ENCODE measurements at regions not wholly inside any gene's neighbourhood (a gene's known extent, or its start where the extent isn't known, plus 50 kb on each side); places are given as distances from the start of the nearest gene placed in this dataset.

GRCh38 chr5:77937015-77937908 lies 161.1 kb upstream of the TBCA start:
- Histone ChIP-seq H2BK5ac (ENCODE audit: low read depth, low read length, poor library complexity, severe bottlenecking) (no peak overlapping the region), H3K9me1 (ENCODE audit: insufficient read depth, low read length) (no peaks in the 10 kb centered on the region), H4K20me1 (ENCODE audit: insufficient read depth, low read length) (no peaks in the 10 kb centered on the region), H3K14ac (replicated peaks; ENCODE audit: low read depth, low read length) (no peak overlapping the region), H3K4me3 (ENCODE audit: insufficient read depth, low read depth, low read length) (no peak overlapping the region), H4K5ac (ENCODE audit: low read depth, low read length) (no peak overlapping the region), H3K4ac (ENCODE audit: low read depth, low read length) (no peak overlapping the region), H3K4me2 (ENCODE audit: low read depth, low read length) (no peak overlapping the region), H3K23ac (ENCODE audit: low read depth, low read length) (no peak overlapping the region), H4K91ac (ENCODE audit: insufficient read depth, low read depth, low read length) (no peak overlapping the region), H2AFZ (replicated peaks; ENCODE audit: low read length, poor library complexity) (no peak overlapping the region), H3K9ac (ENCODE audit: low read depth, low read length) (no peak overlapping the region), H2AK9ac (replicated peaks; ENCODE audit: low read depth, low read length, poor library complexity) (no peak overlapping the region), H3K4me1 (ENCODE audit: control insufficient read depth, insufficient read depth, low read length) (no peaks in the 10 kb centered on the region), H3K18ac (ENCODE audit: low read depth, low read length) (no peak overlapping the region), H3K27me3 (ENCODE audit: control insufficient read depth, insufficient read depth, low read length) (peaks cover 21% of the 10 kb centered on the region), H3K79me1 (ENCODE audit: low read depth in 1 of 2, low read length in 2 of 2) (no peaks in the 10 kb centered on the region), H3K27ac (ENCODE audit: insufficient read depth, low read length) (no peak overlapping the region), H2AK5ac (ENCODE audit: low read depth, low read length) (no peak overlapping the region), H3K36me3 (ENCODE audit: control insufficient read depth, insufficient read depth, low read length) (no peaks in the 10 kb centered on the region), H2BK20ac (ENCODE audit: low read depth, low read length) (no peak overlapping the region), H4K8ac (ENCODE audit: low read depth in 2 of 2, low read length in 2 of 2) (no peak overlapping the region), H3K56ac (ENCODE audit: extremely low read depth, insufficient read depth, low read length) (no peak overlapping the region), H2BK120ac (ENCODE audit: low read depth, low read length) (no peak overlapping the region), H2BK15ac (ENCODE audit: low read depth, low read length) (no peak overlapping the region), H3K9me3 (ENCODE audit: control insufficient read depth, insufficient read depth, low read length) (no peaks in the 10 kb centered on the region)
- in situ Hi-C loops (cut with MboI; ENCODE audit: low sequenced_read_pairs) = no loop called here
- DNase-seq (no peak), ATAC-seq (ENCODE audit: low read depth) (no peak)
- dilution Hi-C loops (cut with HindIII; ENCODE audit: low sequenced_read_pairs, unreplicated experiment) = no loop called here
- ChIA-PET POLR2A (ENCODE audit: unreplicated experiment) (no interaction called here), CTCF (no interaction called here)
- WGBS, 2 experiments (ENCODE audit: extremely low coverage in 2 of 2, insufficient read length in 1 of 2) = no CpG with 5 or more reads among the region's 6 CpGs
- TF ChIP-seq USF2 (IDR thresholded peaks at IDR 0.05; ENCODE audit: low read depth, low read length) (no peak), MAFK (IDR thresholded peaks at IDR 0.05; ENCODE audit: low read depth, low read length) (no peak), MXI1 (IDR thresholded peaks at IDR 0.05; ENCODE audit: borderline replicate concordance, low read depth, low read length) (no peak), BHLHE40 (IDR thresholded peaks at IDR 0.05; ENCODE audit: low read depth, low read length) (no peak), RFX5 (IDR thresholded peaks at IDR 0.05; ENCODE audit: low read depth, low read length) (no peak), MAZ (IDR thresholded peaks at IDR 0.05; ENCODE audit: borderline replicate concordance, low read depth, low read length) (no peak), RAD21 (IDR thresholded peaks at IDR 0.05; ENCODE audit: low read length) (no peak), CEBPB (IDR thresholded peaks at IDR 0.05; ENCODE audit: low read depth, low read length) (no peak), RCOR1 (IDR thresholded peaks at IDR 0.05; ENCODE audit: insufficient replicate concordance, low read length) (no peak), FOS (IDR thresholded peaks at IDR 0.05; ENCODE audit: low read depth, low read length) (no peak), POLR2A (IDR thresholded peaks at IDR 0.05; ENCODE audit: low read depth, low read length) (no peak), CHD1 (IDR thresholded peaks at IDR 0.05; ENCODE audit: low read depth, low read length) (no peak), SMC3 (IDR thresholded peaks at IDR 0.05; ENCODE audit: low read depth, low read length) (no peak), NFE2L2 (IDR thresholded peaks at IDR 0.05; ENCODE audit: low read depth, low read length) (no peak)
- TF ChIP-seq, protein P1, sequence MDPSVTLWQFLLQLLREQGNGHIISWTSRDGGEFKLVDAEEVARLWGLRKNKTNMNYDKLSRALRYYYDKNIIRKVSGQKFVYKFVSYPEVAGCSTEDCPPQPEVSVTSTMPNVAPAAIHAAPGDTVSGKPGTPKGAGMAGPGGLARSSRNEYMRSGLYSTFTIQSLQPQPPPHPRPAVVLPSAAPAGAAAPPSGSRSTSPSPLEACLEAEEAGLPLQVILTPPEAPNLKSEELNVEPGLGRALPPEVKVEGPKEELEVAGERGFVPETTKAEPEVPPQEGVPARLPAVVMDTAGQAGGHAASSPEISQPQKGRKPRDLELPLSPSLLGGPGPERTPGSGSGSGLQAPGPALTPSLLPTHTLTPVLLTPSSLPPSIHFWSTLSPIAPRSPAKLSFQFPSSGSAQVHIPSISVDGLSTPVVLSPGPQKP (IDR thresholded peaks at IDR 0.05; ENCODE audit: borderline replicate concordance, low read depth, low read length) = no peak
- TF ChIP-seq, protein P2, sequence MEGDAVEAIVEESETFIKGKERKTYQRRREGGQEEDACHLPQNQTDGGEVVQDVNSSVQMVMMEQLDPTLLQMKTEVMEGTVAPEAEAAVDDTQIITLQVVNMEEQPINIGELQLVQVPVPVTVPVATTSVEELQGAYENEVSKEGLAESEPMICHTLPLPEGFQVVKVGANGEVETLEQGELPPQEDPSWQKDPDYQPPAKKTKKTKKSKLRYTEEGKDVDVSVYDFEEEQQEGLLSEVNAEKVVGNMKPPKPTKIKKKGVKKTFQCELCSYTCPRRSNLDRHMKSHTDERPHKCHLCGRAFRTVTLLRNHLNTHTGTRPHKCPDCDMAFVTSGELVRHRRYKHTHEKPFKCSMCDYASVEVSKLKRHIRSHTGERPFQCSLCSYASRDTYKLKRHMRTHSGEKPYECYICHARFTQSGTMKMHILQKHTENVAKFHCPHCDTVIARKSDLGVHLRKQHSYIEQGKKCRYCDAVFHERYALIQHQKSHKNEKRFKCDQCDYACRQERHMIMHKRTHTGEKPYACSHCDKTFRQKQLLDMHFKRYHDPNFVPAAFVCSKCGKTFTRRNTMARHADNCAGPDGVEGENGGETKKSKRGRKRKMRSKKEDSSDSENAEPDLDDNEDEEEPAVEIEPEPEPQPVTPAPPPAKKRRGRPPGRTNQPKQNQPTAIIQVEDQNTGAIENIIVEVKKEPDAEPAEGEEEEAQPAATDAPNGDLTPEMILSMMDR (conservative IDR thresholded peaks at IDR 0.05; ENCODE audit: low read depth, low read length) = no peak
- intact Hi-C loops (cut with micrococcal nuclease) = no loop called here
- no TSS peak for BruUV-seq (replicated peaks)

Measured in IMR-90 (cell line).